HG02588 (cell line): ENCODE measurements at regions not wholly inside any gene's neighbourhood (a gene's known extent, or its start where the extent isn't known, plus 50 kb on each side); places are given as distances from the start of the nearest gene placed in this dataset.
A peak's percentile ranks its signal among the peaks of the same experiment; 100 is the strongest.

Experiments
- ATAC-seq: cut with Tn5 transposase; IDR thresholded peaks from one replicate; pipeline ENCODE4 v1.9.1; 2021; ENCODE audit warnings: mild to moderate bottlenecking, moderate library complexity; ENCODE audit not compliant: unreplicated experiment

DNA sequence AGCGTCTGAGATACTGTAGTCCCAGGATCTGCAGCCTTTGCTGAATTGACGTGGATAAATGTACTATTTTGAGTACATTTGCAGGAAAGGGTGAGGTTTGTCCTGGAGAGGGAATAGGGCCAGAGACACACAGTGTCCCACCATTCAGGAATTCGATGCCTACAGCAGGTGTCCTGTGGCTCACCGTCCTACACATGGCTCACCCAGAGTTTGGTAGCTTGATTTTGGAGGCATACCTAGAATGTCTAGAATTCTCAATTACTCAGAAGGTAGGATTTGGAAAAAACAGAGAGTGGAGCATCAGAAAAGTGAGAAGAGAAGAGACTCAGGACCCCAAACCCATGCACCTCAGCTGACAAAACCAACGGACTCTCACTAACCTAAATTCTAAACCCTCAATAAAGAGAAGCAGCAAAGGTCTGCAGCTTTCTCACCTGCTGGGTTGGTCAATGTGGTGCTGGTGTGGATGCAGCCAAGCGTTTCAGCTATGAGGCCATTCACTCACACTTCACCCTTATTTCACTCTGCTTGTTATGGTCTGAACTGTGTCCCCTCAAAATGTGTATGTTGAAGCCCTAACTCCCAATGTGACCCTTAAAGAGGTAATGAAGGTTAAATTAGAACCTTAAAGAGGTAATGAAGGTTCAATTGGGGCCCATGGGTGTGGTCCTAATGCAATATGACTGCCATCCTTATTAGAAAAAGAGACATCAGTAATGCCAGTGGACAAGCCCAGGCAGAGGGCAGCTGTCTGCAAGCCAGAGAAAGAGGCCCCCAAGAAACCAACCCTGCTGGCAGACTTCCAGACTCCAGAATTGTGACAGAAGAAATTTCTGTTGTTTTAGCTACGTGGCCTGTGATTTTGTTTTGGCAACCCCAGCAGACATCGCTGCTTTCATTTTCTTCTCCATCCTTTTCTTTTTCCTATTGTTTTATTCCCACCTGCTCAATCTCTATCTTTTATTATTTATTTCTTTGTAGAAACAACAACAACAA, 187.8 kb downstream of the SNX19 start:
- no peak for ATAC-seq

DNA sequence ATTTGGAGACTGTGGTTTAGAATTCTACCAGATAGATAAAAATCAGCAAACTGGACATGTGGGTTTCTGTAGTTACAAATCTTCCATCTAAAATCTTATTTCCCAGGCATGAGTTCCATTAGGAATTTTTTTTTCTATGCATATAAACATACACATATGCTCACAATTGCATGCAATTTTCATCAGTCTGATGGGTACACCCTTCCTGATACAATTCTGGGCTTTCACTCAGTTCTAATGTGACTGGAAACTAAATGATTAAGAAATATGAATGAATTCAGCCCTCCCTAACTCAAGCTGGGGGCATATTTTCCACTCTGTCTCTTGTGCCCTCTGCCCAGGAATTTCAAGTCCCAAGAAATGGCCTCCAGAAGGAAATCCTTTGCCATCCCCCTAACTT, 187.1 kb downstream of the SNX19 start:
- ATAC-seq = no peak

DNA sequence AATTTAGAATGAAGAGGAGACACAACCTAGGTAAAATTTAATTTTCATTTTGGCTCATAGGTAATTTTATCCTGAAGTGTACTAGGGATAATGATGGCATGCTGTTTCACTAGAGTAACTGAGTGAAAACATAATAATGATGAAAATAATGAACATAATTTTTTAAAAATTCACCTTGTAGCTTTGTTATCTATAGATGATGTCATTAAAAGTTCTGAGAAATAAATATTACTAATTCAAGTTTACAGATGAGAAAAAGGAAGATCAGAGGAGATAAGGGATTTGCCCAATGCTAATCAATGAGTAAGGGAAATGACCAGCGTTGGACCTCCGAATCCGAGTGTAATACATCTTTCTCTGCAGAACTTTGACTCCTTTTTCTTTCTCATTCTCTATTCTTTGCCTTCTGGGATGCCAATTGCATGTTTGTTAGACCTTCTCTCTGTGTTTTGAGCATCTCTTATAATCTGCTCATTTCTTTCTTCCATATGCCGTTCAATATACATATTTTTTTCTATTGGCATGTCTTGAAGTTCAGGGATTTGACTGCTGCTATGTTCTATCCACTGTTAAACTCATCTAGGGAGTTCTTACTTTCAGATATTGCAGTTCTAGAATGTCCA, 186.5 kb downstream of the SNX19 start:
- ATAC-seq = no peak

DNA sequence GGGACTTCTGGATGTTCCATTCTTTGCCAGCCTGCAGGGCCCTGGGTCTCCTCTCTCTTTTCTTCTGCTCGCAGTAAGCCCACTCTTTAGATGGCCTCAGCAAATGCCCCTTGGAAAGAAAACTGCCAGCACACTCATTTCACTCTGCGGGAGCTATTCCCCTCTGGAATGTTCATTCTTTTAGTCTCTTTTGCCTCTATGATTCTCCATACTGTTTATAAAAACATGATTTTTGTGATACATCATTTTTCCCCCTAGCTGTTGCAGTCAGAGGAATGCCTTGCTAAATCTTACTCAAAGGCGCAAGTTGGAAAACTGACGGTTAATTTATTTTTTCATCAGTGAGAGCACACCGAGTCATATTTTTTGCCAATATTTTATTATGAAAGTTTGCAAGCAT, 184.9 kb downstream of the SNX19 start:
- no peak for ATAC-seq

DNA sequence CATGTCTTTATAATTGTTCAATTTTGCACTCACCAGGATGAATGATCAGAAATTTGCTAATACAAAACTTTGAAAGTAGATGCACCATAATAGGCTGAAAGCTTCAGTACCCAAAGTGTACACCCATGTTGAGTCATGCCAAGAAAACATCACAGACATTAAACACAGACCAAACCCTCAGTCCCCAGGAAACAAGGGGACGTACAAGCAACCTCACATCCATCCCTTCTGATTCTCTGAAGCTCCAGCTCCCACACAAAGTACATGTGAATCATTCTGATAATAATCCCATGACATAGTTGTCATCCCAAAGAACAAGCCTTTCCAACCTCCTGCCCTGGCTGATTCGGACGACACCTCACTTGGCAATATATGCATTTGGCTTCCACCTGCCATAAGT, 183.8 kb downstream of the SNX19 start:
- no peak for ATAC-seq

DNA sequence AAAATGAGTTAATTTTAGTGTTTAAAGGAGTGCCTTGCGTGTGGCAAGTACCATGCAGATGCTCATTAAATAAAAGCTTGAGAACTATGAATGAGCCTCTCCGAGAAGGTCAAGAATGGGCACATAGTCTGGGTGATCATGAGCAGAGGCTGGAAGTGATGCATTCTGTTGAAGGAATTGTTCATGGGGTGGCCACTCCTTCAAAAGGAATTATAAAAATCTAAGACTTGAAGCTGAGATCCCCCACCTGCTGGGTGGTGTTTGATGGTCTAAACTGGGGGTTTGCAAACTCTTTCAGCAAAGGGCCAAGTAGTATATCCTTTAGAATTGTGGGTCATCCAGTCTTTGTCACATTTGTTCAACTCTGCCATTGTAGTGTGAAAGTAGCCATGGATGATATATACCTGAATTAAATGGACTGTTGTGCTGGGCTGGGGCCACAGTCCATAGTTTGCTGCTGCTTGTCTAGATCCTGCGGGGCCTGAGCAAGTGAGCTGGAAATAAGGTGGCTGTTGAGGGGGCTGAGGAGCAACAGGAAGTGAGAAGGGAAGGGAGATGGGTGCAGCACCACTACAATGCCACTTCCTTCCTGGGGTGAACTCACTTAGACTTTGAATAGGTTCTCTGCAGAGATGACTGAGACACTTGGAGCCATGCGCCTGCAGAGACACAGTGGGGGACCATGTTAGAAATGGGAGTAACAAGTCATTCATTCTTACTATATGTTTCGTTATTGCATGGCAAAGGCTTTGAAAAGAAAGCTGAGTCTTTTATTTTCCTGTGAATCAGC, 179.0 kb downstream of the SNX19 start:
- no peak for ATAC-seq

DNA sequence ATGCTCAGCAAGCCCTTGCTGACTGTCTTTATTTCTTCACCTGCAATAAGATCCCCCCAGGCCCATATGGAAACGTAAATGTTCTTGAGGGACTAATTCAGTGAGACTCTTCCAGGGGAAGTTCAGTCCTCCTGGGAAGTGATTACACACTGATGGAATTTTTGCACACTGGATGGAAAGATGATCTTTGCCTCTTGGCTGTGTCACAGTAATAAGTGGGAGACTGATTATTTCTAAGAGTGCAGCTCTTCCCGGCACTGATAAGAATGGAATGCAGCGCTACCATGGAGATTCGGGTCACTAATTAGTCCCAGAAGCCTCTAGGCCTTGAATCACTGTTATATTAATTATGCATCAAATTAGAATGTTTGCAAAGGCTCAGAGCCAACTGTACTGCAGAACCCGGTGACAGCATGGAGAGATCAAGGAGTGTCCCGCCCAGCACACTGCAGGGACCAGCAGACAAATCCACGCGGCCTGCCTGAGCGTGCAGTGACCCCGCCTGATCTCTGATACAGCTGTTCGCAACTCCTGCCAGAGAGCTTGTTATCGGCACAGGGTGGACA, 178.3 kb downstream of the SNX19 start:
- no peak for ATAC-seq

DNA sequence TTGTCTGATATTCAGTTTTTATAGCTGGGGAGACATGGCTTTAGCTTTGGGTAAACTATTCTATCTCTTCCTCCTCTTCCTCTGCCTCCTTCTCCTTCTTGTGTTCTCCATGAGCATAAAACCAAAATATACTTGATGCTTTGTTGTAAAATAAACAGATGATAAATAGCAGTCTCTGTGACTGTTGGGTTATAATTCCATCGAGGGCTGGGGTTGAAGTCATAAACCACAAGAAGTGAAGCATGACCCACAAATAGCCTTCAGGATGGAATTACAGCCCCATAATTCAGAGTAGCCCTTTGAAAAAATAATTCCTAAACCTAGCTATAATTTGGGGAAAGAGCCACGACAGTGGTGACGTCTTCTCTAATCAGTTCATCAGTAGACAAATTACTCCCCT, 177.7 kb downstream of the SNX19 start:
- ATAC-seq = no peak

DNA sequence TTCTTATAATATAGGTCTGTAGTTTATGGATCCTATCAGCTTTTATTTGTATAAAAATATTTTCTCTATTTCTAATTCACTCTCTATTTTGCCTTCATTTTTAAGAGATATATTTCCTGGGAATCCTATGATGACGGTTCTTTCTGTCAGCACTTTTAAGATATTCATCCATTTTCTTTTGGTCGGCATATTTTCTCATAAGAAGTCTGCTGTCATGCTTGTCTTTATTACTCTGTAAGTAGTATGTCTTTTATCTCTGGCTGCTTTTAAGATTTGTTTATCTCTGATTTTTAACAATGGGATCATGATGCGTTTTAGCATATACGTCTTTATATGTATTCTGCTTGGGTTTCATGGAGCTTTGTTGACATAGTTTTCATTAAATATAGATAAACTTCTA, 175.5 kb downstream of the SNX19 start:
- ATAC-seq = no peak

DNA sequence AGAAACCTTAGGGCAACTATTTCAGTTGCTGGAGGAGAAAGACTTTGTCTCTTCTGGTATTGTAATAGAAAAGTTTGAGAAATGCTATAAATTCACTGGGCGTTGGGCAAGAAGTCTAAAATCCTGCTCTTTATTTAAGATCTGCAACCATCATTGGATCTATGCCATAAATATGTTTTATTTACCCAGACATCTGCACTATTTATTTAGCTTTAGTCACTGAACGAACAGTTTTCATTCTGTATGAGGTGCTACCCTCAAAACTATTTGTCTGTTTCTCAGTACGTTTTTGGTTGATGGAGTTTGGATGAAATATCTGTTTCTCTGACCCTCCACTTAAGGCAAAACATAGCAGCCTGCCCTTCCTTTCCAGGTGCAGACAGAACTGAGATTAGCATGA, 171.5 kb downstream of the SNX19 start:
- ATAC-seq = no peak

DNA sequence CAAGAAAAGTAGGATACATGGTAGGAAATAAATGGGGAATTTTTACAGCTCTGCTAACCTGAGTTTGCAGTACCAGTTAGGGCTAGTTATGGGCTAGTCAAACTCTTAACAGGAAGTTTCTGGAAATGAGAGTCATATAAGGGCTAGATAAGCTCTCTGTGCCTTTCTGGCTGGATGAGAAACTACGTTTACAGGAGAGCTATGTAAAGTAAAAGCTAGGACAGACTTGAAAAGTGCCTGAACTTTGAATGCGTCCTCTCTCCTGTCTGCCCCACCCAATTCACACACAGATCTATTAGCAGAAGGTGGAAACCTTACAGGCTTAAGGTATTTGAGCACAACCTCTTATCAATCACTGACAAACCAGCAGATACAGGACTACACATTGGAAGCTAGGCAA, 167.1 kb downstream of the SNX19 start:
- ATAC-seq = no peak

DNA sequence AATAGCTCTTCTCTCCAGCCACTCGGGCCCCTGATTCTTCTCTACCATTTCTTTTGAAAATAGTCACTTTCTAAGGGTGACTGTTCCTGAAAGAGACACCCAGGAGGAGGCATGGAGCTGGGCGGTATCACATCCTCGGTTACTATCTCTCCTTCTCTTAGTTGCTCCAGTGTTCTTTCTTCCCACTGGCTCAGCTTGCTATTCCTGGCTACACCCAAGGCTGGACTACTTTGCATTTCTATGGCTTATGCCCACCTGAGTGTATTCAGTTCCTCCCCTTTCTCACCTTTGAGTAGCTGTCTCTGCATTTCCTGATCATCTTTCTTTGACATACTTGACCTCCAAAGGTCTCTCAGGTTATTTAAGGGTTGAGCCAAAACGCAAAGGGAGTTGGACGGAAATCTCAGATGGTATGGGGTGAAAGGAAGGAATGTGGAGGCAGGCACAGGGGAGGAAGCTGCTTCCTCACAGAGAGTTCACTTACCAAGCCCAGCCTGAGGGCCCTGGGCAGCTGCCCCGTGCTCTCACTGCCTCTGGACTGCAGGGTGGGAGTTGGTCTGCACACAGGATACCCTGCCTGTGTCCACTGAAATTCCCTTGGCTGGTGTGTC, 155.7 kb downstream of the SNX19 start:
- ATAC-seq = no peak

DNA sequence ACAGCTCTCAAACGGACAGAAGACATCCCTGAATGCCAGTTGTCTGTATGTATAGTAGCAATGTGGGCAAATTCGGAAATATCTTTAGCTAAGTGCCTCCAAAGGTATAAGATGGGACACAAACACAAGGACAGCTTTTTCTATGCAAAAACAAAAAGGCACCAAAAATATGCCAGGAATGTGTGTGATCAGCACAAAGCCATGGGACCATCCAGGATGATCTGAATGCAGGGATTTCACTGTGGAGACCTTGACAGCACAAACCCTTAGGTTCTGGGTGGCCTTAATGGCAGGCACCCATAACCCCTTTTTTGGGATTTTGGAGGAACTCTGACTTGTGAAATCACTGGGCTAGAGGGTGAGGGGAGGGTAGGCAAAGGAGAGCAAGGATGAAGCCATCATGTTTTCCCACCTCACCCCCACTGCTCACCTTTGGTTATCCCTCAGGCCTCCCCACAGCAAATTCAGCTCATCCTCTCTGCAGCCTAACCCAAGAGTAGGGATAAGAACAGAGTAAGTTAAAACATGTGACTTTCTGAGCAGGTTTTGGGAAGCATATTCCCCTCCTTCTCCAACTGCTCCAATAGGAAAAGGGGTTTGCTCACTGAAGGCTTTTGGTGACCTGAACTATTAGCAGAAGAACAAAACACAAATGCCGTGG, 154.6 kb downstream of the SNX19 start:
- no peak for ATAC-seq

DNA sequence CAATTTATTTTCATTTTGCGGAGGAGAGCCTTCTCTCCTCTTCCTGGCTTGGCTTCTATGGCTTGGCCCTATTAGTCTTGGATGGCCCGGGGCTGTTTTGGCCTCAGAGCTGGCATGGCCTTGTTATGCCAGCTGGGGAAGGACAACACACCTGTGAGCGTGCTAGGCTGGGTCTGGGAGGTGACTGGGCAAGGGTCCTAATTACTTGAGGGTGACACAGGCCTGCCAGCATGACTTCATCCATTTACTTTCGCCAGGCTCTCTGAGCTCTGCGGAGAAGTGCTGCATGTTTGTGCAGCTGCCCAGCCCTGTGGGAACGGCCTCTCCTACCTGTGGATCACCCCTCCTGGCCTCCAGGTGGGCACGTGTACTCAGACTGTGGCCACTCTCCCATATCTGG, 153.6 kb downstream of the SNX19 start:
- no peak for ATAC-seq

DNA sequence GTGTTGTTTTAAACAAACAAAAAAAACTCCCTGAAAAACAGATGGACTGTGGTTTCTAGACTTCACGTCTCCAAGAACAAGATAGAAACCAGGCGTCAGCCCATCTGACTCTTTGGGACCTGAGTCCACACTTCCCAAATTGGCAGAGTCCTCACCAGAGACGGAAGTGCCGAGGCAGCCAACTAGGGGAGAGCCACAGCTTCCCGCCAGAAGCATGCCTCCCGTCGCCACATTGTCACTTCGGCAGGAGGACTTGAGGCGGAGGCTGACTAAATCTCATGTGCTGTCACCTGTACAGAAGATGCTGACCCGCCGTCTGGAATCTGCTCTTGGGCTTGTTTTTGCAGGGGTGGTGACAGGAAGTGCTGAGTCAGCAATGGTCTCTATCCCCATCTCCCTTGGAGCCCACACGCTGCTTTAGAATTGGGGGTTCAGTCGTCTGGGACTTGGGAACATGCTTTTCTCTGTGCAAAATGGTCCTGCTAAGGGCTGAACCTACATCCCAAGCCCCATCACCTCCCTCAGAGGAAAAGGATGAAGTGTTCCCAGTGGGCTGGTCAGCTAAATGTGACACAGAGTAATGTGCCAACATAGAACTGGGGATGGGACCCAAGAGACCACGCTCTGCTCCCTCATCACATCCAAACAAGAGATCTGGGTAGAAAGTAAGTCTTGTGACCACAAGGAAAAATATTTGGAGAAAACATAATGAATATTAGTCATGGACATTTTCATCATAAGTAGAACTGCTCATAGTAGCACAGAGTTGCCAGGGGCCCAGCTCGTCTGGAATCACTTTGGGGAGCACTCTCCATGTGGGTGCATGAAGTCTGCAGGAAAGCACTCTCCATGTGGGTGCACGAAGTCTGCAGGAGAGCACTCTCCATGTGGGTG, 152.9 kb downstream of the SNX19 start:
- ATAC-seq = no peak

DNA sequence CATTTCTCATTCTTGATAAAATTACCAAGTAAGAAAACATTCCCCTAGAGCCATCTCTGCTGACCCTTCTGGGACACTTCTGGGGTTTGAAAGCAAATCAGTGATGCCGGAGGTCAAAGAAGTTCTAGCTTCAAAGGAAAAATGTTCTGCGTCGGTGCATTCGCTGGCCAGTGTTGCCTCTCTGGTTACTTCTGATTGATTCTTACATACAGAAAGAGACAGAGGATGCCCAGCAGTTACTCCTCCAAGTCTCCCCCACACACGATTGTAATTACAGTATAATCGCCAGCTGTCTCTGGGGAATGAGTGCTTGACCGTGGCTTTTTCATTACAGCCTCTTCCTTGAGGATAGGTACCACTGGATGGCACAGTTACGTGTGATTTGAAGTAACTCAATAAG, 150.9 kb downstream of the SNX19 start:
- ATAC-seq = no peak

DNA sequence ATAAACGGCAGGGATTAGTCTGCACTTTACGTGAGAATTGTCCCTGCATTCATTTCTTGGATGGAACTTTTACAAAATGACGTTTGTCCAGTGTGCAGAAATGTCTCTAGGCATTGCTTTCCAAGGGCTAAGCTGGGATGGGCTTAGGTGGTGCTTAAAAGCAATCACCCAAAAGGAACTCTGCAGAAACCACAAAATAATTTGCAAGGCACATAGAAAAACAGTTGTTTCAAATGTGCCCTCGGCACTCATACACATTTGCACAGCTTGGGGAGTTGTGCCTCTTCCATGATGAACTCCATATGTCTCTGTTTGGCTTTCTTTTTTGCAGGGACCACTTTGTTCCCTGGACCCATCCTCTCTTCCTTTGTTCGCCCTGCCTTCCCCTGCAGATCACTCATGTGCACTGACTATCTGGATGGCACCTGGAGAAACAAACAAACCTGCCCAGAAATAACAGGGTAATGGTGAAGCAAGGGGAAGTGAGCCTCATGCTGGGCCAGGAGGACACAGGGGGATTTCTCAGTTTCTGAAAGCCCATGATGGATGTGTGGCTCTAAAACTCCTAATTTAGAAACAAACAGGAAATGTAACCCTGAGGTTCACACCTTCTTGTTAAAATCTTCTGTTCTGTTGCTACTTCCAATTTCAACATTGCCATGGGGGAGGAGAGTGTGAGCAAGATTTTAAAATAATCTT, 150.2 kb downstream of the SNX19 start:
- ATAC-seq = peak; percentile 75

DNA sequence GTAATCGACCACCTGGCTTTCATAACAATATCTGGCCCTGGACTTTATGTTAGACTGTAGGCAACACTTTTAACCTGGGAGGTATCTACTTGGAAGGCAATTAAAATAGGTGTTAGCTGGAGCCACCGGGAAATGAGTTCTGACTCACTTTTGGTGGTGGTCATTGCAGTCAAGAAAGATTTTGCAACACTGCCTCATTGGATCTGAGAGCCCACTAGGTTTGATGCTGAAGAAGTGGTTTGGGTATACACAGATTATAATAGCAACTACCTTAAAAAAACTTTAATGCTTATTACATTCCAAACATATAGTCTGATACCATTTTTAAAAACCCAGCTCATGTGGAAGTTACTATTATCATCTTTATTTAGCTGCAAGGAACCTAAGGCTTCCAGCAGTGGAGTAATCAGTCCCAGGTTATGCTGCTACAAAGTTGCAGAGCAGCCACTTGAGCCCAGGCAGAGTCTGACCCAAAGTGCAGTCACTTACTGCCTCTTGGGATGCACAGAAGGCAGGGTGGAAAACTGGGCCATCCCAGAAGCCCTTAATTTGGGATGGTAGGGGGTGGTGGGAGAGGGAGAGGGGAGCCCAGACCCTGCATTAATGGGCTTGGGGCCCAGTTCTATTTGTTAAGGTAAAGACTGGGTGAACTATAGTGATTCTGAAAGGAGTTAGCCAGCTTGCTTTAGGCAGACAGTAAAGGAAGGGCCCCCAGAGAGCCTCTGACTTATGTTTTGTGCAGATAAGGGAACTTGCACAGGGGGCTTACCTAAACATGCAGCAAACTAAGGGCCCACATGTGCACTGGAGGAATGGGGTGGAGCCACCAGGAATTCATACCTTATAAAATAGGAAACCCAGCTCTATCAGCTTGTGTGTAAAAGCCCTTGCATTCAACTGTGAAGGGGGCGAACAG, 149.4 kb downstream of the SNX19 start:
- ATAC-seq = no peak
